IMR-90 (cell line): ENCODE measurements at regions not wholly inside any gene's neighbourhood (a gene's known extent, or its start where the extent isn't known, plus 50 kb on each side); places are given as distances from the start of the nearest gene placed in this dataset.

Source experiments
- CEBPB ChIP-seq: IDR thresholded peaks from 2 replicates; pipeline ENCODE4 v1.6.1; 2012; ENCODE audit warnings: low read depth, low read length, improper control_type of control experiment
- CTCF ChIP-seq: conservative IDR thresholded peaks from 2 replicates; pipeline ENCODE4 v1.5.1; 2012; ENCODE audit warnings: mild to moderate bottlenecking, low read depth, low read length, improper control_type of control experiment
- MAZ ChIP-seq: IDR thresholded peaks from 2 replicates; pipeline ENCODE4 v1.6.1; 2012; ENCODE audit warnings: low read depth, mild to moderate bottlenecking, low read length, improper control_type of control experiment, moderate library complexity, borderline replicate concordance
- RFX5 ChIP-seq: IDR thresholded peaks from 2 replicates; pipeline ENCODE4 v1.8.0; 2012; ENCODE audit warnings: low read depth, mild to moderate bottlenecking, low read length, moderate library complexity

DNA sequence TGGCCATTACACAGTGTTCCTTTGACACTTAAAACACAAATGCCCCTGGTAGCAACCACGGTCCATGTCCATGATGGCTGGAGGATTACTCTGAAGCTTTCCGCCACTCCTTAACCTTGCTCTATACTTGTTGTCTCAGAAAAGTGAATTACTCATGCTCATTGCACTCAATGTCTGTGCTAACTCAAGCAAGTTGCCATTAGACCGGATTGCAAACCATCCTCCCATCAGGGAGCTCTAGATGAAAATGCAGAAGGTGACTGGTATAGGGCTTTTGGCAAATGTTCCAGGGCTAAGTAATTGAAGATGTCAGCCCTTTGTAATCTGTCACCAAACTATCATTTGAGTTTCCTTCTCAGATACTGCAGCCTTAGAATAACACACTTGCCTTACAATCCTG lies 1288.3 kb upstream of the B3GALT2 start:
- no peak for TF ChIP-seq CTCF
- TF ChIP-seq RFX5: no peak
- TF ChIP-seq CEBPB: no peak
- no peak for TF ChIP-seq MAZ
